ENCODE measurements at regions not wholly inside any gene's neighbourhood (a gene's known extent, or its start where the extent isn't known, plus 50 kb on each side); places are given as distances from the start of the nearest gene placed in this dataset.
"Not testable (repeated sequence)": the region's sequence is repeated elsewhere in the genome, so short reads cannot be mapped to it uniquely, and the experiment has no call there.

GRCh38 chr6:81026041-81026553 lies 726.4 kb downstream of the TENT5A start:
- no peak for DNase-seq (ENCODE audit: low spot score)

GRCh38 chr6:81023709-81024108 lies 728.8 kb downstream of the TENT5A start:
- no peak for DNase-seq (ENCODE audit: low spot score)

GRCh38 chr6:81023007-81023582 lies 729.4 kb downstream of the TENT5A start:
- no peak for DNase-seq (ENCODE audit: low spot score)

- DNase-seq (ENCODE audit: low spot score), result not testable (repeated sequence)
Observed at GRCh38 chr6:81017586-81017985, 734.9 kb downstream of the TENT5A start.

- no peak for DNase-seq (ENCODE audit: low spot score)
Observed at GRCh38 chr6:81003894-81004293, 748.6 kb downstream of the TENT5A start.

GRCh38 chr6:81003156-81003555 lies 749.3 kb downstream of the TENT5A start:
- no peak for DNase-seq (ENCODE audit: low spot score)

GRCh38 chr6:81002126-81002525 lies 750.4 kb downstream of the TENT5A start:
- DNase-seq (ENCODE audit: low spot score), result no peak

GRCh38 chr6:80991316-80991715 lies 761.2 kb downstream of the TENT5A start:
- no peak for DNase-seq (ENCODE audit: low spot score)

GRCh38 chr6:80988892-80989291 lies 763.6 kb downstream of the TENT5A start:
- DNase-seq (ENCODE audit: low spot score), result no peak

- no peak for DNase-seq (ENCODE audit: low spot score)
Observed at GRCh38 chr6:80988286-80988685, 764.2 kb downstream of the TENT5A start.

- DNase-seq (ENCODE audit: low spot score), result not testable (repeated sequence)
Observed at GRCh38 chr6:80981226-80981625, 771.3 kb downstream of the TENT5A start.

- no peak for DNase-seq (ENCODE audit: low spot score)
Observed at GRCh38 chr6:80976336-80976735, 776.1 kb downstream of the TENT5A start.

GRCh38 chr6:80974579-80974978 lies 777.9 kb downstream of the TENT5A start:
- no peak for DNase-seq (ENCODE audit: low spot score)

GRCh38 chr6:80969439-80969838 lies 783.0 kb downstream of the TENT5A start:
- DNase-seq (ENCODE audit: low spot score), result no peak

- no peak for DNase-seq (ENCODE audit: low spot score)
Observed at GRCh38 chr6:80967609-80968008, 784.9 kb downstream of the TENT5A start.

- DNase-seq (ENCODE audit: low spot score), result no peak
Observed at GRCh38 chr6:80962382-80962781, 790.1 kb downstream of the TENT5A start.

GRCh38 chr6:80961166-80961565 lies 791.3 kb downstream of the TENT5A start:
- DNase-seq (ENCODE audit: low spot score), result no peak

GRCh38 chr6:80959034-80959433 lies 793.4 kb downstream of the TENT5A start:
- DNase-seq (ENCODE audit: low spot score), result no peak

- DNase-seq (ENCODE audit: low spot score), result no peak
Observed at GRCh38 chr6:80956898-80957297, 795.6 kb downstream of the TENT5A start.

- not testable (repeated sequence) for DNase-seq (ENCODE audit: low spot score)
Observed at GRCh38 chr6:80952479-80952878, 800.0 kb downstream of the TENT5A start.

GRCh38 chr6:80946402-80946801 lies 806.1 kb downstream of the TENT5A start:
- no peak for DNase-seq (ENCODE audit: low spot score)

- no peak for DNase-seq (ENCODE audit: low spot score)
Observed at GRCh38 chr6:80942911-80943310, 809.6 kb downstream of the TENT5A start.

GRCh38 chr6:80940976-80941375 lies 811.5 kb downstream of the TENT5A start:
- peak; percentile 10 for DNase-seq (ENCODE audit: low spot score)

- no peak for DNase-seq (ENCODE audit: low spot score)
Observed at GRCh38 chr6:80940571-80940970, 811.9 kb downstream of the TENT5A start.
